Neutrophil (primary cell): ENCODE measurements at regions not wholly inside any gene's neighbourhood (a gene's known extent, or its start where the extent isn't known, plus 50 kb on each side); places are given as distances from the start of the nearest gene placed in this dataset.

Experiments used
- H3K27ac ChIP-seq: fragments of 200-600 bp; sonication (generic); 2 replicates; pipeline ENCODE4 v1.5.1; 2016; ENCODE audit warnings: mild to moderate bottlenecking, moderate library complexity
- H3K27me3 ChIP-seq: fragments of 200-600 bp; sonication (generic); 2 replicates; pipeline ENCODE4 v1.6.0; 2016; ENCODE audit warnings: mild to moderate bottlenecking
- H3K36me3 ChIP-seq: fragments of 200-600 bp; sonication (generic); 2 replicates; pipeline ENCODE4 v1.5.1; 2017
- H3K4me1 ChIP-seq, 2 experiments: fragments of 200-600 bp in 1 of 2; sonication (generic) in 1 of 2; 1 replicate in 1 of 2; 2 replicates in 1 of 2; pipeline versions ENCODE4 v1.5.1 to v1.6.1; 2013 to 2016; ENCODE audit warnings: low read depth in 1 of 2, low read length in 1 of 2, mild to moderate bottlenecking in 1 of 2, moderate library complexity in 1 of 2; ENCODE audit not compliant: control insufficient read depth in 1 of 2, insufficient read depth in 1 of 2
- H3K4me3 ChIP-seq, 2 experiments: fragments of 200-600 bp in 1 of 2; sonication (generic) in 1 of 2; 1 replicate in 1 of 2; 2 replicates in 1 of 2; pipeline ENCODE4 v1.5.1; 2013 to 2016; ENCODE audit warnings: low read depth in 1 of 2, low read length in 1 of 2, mild to moderate bottlenecking in 1 of 2, moderate library complexity in 1 of 2
- H3K9me3 ChIP-seq: fragments of 200-600 bp; sonication (generic); 2 replicates; pipeline ENCODE4 v1.5.1; 2016
- TF ChIP-seq, protein P1 (sequence below): fragments of 200-600 bp; sonication (generic); IDR thresholded peaks from 2 replicates; pipeline ENCODE4 v1.5.1; 2016; ENCODE audit warnings: antibody characterized with exemption

DNA sequence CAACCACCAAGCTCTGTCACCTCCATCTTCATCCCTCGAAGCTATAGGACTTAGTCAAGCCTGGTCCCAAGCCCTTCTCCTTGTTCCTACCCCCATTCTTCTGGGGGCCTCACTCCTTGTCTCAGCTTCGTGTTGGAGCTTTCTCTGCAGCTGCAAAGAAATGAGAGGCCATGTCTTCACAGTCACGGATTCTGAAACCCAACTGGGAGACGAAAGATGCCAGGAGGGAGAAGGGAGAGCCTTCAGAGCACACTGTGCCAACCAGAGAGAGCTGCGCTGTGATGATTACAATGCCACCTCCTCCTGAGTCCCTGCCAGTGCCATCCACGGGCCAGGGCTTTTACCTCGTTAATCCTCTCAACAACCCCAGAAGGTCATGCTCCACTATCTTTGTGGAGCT lies 469.3 kb downstream of the TBC1D22A start:
- Histone ChIP-seq H3K9me3 (no peaks in the 10 kb centered on the region), H3K4me3 (no peak overlapping the region), H3K4me1 (no peaks in the 10 kb centered on the region), H3K27me3 (no peaks in the 10 kb centered on the region), H3K36me3 (no peaks in the 10 kb centered on the region), H3K27ac (no peak overlapping the region)
- TF ChIP-seq, protein P1, sequence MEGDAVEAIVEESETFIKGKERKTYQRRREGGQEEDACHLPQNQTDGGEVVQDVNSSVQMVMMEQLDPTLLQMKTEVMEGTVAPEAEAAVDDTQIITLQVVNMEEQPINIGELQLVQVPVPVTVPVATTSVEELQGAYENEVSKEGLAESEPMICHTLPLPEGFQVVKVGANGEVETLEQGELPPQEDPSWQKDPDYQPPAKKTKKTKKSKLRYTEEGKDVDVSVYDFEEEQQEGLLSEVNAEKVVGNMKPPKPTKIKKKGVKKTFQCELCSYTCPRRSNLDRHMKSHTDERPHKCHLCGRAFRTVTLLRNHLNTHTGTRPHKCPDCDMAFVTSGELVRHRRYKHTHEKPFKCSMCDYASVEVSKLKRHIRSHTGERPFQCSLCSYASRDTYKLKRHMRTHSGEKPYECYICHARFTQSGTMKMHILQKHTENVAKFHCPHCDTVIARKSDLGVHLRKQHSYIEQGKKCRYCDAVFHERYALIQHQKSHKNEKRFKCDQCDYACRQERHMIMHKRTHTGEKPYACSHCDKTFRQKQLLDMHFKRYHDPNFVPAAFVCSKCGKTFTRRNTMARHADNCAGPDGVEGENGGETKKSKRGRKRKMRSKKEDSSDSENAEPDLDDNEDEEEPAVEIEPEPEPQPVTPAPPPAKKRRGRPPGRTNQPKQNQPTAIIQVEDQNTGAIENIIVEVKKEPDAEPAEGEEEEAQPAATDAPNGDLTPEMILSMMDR, result no peak

DNA sequence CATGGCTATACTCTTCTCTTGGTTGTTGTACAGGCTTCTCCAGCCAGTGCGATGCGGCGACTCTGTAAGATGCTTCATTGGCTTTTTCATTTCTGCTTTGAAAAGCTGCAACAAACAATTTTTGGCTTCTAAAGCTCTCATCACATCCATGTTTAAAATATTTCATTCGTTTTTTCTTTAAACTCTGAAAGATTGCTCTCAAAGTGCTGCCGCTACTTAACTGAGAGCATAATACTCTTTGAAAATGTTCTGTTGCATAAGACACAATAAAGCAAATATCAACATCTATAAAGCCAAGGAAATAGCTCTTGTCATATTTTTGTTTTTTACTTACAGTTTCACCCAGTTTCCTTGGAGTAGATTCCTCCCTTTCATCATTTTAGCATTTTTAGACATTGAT lies 468.3 kb downstream of the TBC1D22A start:
- no peak overlapping the region for H3K4me3 ChIP-seq
- H3K36me3 ChIP-seq, result no peaks in the 10 kb centered on the region
- H3K27ac ChIP-seq, result no peak overlapping the region
- no peaks in the 10 kb centered on the region for H3K9me3 ChIP-seq
- TF ChIP-seq, protein P1, result no peak
- H3K4me1 ChIP-seq, result no peaks in the 10 kb centered on the region
- H3K27me3 ChIP-seq, result no peaks in the 10 kb centered on the region

DNA sequence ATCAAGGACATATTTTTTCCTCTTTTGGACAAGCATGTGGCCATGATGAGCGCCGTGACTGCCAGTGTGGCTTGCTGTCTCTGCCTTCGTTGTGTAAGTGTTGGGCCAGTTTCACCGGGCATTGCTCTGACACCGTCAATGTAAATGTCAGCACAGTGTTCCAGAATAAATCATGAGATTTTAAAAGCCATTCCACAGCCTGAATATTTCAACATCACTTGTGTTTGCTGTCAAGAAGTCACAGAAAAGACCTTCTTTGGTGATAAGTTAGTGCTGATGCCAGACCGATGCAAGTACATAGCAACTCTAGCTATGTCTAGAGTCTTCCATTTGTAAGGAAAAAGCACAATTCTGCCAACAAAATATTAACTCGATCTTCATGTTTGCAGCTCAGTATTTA lies 467.8 kb downstream of the TBC1D22A start:
- Histone ChIP-seq H3K27ac (no peak overlapping the region), H3K27me3 (no peaks in the 10 kb centered on the region), H3K9me3 (no peaks in the 10 kb centered on the region), H3K4me3 (no peak overlapping the region), H3K36me3 (no peaks in the 10 kb centered on the region), H3K4me1 (no peaks in the 10 kb centered on the region)
- TF ChIP-seq, protein P1, result no peak

DNA sequence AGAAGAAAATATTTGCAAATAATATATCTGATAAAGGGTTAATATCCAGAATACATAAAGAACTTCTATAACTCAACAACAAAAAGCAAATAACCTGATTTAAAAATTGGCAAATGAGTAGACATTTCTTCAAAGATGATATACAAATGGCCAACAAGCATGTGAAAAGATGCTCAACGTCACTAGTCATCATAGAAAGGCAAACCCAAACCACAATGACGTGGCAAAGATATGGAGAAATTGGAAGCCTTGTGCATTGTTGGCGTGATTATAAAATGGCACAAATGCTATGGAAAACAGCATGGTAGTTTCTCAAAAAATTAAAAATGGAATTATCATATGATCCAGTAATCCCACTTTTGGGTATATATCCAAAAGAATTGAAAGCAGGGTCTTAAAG lies 466.3 kb downstream of the TBC1D22A start:
- H3K4me1 ChIP-seq, result no peaks in the 10 kb centered on the region

DNA sequence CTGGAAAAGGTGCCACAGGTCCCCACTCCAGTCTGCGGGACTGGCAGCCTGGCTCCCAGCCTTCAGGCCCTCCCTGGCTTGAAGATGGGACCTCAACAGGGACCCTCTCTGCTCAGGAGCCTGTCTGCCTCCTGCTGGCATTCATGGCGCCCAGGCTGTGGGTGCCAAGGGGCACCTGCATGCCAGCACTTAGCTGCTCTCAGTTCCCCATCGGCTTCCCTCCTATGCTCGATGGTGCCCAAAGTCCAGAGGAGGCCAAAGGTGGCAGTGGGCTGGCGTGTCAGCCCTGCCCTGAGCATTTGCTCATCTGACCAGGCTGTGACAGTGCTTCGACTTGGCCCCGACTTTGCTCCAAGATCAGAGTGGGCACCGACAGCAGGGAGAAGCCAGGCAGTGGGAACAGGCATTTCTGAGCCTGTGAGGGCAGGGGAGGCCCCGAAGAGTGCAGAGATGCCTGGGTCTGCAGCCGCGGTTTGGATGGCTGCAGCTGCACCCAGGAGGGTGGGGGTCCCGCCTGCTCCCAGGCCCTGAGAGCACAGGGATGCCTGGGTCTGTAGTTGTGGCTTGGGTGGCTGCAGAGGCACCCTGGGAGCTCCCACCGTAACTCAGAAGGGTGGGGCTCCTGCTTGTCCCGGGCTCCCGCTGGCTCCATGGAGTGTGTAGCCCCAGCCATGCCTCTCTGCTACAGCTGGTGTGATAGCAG lies 463.6 kb downstream of the TBC1D22A start:
- Histone ChIP-seq H3K27me3 (no peaks in the 10 kb centered on the region), H3K4me3 (no peak overlapping the region), H3K4me1 (no peaks in the 10 kb centered on the region), H3K27ac (no peak overlapping the region), H3K36me3 (no peaks in the 10 kb centered on the region), H3K9me3 (no peaks in the 10 kb centered on the region)
- TF ChIP-seq, protein P1, result no peak

More for the DNA sequence above, 466.3 kb downstream of the TBC1D22A start:
- TF ChIP-seq, protein P1, result no peak
- Histone ChIP-seq H3K27me3 (no peaks in the 10 kb centered on the region), H3K27ac (no peak overlapping the region), H3K36me3 (no peaks in the 10 kb centered on the region), H3K4me3 (no peak overlapping the region), H3K9me3 (no peaks in the 10 kb centered on the region)
